GM20000 (cell line): ENCODE measurements at regions not wholly inside any gene's neighbourhood (a gene's known extent, or its start where the extent isn't known, plus 50 kb on each side); places are given as distances from the start of the nearest gene placed in this dataset.

Experiments
- DNase-seq: peaks from one replicate; pipeline ENCODE4 v3.0.0; 2012; ENCODE audit warnings: low spot score
- TF ChIP-seq, protein P1 (sequence below): IDR thresholded peaks from 2 replicates; pipeline ENCODE4 v1.5.1; 2012; ENCODE audit warnings: mild to moderate bottlenecking, control low read depth; ENCODE audit errors: extremely low read depth, missing control alignments

DNA sequence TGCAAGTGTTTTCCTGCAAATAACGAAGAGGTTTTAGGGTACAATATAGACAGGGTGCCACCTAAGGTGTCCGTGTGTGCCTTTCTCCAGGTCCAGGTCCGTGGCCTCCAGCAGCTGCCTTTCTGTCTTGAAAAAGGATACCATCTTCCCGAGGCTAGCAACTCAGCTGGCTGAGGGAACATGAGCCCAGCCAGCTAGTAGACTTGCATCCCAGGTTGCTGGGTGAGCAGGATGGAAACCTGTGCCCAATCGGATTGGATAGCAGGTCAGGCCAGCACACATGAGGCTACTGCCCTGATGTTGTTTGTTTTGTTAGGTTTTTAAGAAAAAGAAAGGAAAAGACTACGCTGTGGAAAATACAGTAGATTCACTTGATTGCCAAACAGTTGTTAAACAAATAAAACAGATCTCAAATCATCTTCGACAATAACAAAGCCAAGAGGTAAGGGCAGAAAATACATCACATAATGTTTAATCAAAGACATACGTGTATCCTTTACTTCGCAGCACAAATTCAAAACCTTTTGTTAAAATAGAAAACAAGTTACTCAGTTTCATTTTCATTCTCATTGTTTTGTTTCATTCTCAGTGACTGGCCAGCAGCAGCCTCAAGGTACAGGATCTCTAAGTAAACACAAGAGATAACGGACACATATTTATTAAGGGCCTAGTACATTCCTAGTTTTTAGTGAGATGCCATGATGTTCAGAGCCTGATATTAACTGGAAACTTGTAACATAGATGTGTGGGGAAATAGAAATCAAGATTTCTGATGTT lies 661.2 kb upstream of the NR2F2 start:
- DNase-seq = peak; percentile 13
- TF ChIP-seq, protein P1, sequence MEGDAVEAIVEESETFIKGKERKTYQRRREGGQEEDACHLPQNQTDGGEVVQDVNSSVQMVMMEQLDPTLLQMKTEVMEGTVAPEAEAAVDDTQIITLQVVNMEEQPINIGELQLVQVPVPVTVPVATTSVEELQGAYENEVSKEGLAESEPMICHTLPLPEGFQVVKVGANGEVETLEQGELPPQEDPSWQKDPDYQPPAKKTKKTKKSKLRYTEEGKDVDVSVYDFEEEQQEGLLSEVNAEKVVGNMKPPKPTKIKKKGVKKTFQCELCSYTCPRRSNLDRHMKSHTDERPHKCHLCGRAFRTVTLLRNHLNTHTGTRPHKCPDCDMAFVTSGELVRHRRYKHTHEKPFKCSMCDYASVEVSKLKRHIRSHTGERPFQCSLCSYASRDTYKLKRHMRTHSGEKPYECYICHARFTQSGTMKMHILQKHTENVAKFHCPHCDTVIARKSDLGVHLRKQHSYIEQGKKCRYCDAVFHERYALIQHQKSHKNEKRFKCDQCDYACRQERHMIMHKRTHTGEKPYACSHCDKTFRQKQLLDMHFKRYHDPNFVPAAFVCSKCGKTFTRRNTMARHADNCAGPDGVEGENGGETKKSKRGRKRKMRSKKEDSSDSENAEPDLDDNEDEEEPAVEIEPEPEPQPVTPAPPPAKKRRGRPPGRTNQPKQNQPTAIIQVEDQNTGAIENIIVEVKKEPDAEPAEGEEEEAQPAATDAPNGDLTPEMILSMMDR = no peak

DNA sequence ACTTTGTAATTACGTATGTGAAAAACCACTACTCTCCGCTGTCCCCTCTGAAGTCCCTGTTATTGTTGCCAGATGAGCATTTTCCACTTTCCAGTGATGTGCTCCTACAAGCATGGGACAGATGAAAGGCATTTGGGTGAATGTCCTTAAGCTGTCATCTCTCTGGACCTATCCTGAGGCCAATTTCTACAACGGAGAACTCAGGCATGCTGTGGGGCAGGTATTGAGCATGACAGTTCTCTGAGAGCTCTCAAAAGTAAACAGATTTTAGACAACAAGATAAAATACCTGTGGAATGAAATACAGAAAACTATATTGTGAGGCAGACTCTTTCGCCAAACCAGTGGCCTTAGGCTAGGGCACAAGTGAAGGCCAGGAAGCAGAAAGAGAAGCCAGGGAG lies 656.5 kb upstream of the NR2F2 start:
- no peak for DNase-seq
- TF ChIP-seq, protein P1 = no peak

DNA sequence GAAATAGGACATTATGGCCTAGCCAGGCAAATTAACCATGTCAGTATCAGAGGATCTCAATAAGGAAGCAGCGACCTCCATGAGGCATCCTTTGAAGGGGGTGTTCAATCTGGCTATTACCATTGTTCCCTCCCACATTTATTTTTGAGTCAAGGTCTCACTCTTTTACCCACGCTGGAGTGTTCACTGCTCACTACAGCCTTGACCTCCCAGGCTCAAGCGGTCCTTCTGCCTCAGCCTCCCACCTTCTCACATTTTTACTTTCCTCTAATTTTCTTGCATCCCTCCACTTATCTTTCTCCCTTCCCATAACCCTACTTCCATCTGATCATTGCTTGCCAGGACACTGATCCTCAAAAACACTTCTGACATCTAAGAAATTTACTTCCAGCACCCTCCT lies 654.0 kb upstream of the NR2F2 start:
- DNase-seq = no peak
- TF ChIP-seq, protein P1 = no peak

DNA sequence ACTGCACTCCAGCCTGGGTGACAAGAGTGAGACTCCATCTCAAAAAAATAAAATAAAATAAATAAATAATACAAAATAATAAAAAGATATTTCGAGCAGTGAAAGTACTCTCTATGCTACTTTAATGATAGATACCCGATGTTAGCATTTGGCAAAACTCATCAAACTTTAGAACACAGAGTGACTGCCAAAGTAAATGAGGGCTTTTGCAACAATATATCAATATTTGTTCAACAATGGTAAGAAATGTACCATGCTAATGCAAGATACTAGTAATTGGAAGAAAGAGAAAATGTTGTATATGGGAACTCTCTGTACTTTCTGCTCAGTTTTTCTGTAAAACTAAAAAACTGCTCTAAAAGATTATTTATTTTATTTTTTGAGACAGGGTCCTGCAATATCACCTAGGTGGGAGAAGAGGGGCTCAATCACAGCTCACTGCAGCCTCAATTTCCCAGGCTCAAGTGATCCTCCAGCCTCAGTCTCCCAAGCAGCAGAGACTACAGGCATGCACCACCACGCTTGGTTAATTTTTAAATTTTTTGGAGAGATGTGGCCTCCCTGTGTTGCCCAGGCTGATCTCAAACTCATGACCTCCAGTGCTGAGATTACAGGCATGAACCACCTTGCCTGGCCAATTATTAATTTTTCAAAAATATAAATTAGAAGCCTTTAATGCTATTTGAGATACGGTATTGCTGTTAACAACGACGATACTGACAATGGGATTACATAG lies 650.5 kb upstream of the NR2F2 start:
- DNase-seq = no peak
- TF ChIP-seq, protein P1 = no peak

DNA sequence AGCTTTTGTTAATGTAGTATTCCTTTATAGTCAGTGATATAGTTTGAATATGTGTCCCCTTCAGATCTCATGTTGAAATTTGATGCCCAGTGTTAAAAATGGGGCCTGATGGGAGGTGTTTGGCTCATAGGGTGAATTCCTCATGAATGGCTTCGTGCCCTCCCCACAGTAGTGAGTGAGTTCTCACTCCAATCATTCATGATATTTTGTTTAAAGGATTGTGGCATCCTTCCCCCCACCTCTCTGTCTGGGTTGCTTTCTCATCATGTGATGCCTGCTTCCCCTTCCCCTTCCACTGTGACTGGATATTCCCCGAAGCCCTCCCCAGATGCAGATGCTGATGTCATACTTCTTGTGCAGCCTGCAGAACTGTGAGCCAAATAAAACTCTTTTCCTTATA lies 649.8 kb upstream of the NR2F2 start:
- TF ChIP-seq, protein P1 = no peak
- no peak for DNase-seq

DNA sequence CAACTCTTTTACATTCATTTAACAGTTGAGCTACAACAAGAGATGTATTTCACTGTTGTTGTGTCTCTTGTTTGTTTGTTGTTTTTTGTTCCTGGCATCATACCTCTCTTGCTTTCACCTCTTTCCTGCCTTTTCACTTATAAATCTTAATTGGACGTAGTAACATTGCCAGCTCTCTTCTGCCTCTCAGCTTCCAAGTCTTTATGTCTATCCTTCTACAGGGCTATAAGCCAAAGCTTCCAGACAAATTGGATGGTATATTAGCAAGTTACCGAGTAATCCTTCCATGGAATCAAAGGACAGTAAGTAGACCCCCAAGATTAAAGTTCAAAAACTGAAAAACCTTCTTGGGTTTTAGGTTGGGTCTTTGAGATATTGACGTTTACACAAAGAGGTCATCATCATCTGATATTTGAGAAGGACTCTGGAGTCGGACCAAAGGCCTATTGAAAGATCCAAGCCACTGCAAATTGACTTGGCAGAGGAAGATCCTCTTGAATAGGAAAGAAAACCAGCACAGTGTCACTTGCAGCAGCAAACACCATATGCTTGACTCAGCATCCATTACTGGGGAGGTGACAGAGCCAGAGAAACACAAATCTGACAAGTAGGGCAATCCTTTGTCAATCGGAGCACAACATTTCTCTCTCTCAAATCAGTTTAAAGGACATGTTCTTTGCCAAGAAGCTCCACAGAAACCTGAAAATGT lies 648.5 kb upstream of the NR2F2 start:
- TF ChIP-seq, protein P1 = no peak

DNA sequence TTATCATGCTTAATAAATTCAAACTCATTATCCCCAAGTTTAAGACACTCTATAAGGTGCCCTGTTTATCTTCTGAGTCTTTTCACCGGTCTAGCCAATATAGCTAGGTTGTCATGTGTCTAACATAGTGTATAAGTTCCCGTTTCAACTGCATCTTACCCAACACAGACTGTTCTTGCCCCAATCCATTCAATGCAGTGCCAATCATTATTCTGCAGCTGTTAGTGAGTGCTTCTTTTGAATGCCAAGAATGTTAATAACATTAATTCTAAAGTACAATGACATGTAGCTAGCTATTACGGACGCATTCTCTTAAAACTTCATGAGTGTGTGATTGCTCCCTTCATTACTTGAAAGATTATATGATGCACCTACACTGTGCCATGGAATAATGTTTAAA lies 646.4 kb upstream of the NR2F2 start:
- TF ChIP-seq, protein P1 = no peak

More for the DNA sequence above, 648.5 kb upstream of the NR2F2 start:
- no peak for DNase-seq

More for the DNA sequence above, 646.4 kb upstream of the NR2F2 start:
- DNase-seq = no peak
